GM19324 (cell line): ENCODE measurements at regions not wholly inside any gene's neighbourhood (a gene's known extent, or its start where the extent isn't known, plus 50 kb on each side); places are given as distances from the start of the nearest gene placed in this dataset.

Experiments
- ATAC-seq: cut with Tn5 transposase; IDR thresholded peaks from one replicate; pipeline ENCODE4 v1.9.1; 2021; ENCODE audit warnings: mild to moderate bottlenecking, moderate library complexity; ENCODE audit not compliant: unreplicated experiment, low FRiP score

- no peak for ATAC-seq
These were observed 93.5 kb downstream of the SIK1 start for GRCh38 chr21:43333298-43334062.

GRCh38 chr21:43332861-43333297, 94.1 kb downstream of the SIK1 start:
- ATAC-seq: no peak

GRCh38 chr21:43331962-43332828, 94.7 kb downstream of the SIK1 start:
- no peak for ATAC-seq

DNA sequence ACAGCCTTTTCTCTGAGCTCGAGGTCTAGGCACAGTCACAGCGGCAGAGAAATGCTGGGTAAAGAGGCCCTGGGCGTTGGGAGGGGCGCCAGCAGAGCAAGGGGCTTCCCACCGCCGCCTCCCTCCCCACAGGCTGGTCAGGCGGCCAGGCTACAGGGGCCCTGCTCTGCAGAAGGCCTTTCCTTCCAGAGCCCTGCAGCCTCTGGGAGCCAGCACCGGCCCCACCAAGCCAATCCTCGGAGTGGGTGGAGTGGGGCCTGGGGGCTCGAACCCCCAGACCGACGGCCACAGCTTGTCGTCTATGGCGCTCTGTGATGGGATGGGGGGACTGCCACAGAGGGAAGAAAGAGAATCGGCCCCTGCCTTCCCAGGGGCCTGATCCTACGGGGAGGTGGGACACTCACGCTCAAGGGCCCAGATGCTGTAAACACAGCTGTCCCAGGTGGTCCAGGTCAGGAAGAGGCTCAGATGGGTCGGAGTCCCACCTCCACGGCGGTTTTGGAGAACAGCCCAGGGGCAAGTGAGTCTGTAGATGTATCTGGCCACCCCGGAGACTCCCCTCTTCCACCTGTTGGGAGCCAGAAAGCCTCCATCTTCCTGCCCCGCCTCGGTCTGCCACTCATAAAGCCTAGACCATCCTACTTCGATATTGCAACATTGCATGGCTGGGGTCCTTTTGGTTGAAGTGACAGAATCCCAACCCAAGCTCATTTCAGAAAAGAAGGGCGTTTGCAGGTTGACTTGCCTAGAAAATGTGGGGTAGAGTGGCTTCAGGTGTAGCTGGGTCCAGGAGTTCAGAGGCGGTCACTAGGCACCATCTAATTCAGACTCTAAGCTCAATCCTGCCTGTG, 95.6 kb downstream of the SIK1 start:
- ATAC-seq: no peak

DNA sequence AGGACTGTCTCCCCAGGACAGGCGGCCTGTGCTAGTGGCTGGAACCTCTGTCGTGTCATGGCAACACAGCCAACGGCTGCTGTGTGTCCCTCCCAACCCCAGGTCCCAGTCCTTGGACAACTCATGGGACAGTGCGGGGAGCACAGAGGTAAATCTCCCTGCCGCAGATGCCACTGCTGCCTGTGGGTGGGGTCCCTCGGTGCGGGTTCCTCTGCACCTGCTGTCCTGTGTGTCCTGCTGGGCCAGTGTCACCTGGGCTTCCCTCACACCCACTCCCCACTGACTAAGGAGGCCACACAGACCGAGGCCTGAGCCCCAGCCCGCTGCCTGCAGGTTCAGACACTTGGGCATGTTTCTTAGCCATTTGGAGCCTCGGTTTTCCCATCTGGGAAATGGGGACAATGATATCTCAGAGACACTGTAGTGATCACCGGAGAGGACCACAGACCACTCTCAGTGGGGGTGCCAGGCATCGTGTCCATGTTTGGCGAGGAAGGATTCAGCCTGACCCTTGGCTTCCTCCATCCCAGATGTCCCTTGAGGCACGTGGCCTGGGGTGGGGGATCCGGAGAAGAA, 96.5 kb downstream of the SIK1 start:
- no peak for ATAC-seq

- ATAC-seq: no peak
These were observed 97.1 kb downstream of the SIK1 start for GRCh38 chr21:43329711-43330269.

DNA sequence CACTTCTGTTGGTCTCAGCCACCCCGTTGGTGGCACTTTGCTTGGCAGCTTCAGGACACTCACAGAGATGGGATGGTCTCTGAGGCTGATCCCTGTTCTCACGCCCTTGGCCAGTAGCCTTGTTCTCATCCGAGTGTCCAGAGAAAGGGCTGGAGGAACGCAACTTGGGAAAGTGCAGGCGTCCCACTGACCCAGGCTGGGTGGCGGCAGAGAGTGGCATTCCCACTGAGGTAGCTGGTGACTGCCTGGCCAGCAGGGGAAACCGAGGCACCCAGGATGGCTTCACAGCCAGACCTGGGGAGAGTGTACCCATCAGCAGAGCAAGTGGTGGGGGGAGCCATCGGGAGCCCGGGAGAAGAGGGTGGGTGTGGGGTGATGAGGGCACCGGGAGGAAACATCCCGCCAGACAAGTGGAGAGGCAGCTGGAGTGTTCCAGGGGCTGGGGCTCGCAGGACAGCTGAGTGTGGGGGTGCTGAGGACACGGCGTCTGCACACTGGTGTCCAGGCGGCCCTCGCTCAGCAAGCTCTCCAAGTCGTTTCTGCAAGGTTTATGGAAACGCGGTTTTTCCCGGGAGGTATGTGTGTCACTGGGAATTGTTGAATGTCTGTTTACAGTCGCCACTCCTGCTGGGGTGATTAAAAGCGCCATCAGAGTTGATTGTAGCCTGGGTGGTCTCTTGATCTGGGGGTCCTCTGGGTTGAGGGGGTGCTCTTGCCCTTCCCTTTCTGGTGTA, 97.8 kb downstream of the SIK1 start:
- no peak for ATAC-seq

GRCh38 chr21:43328185-43328957, 98.6 kb downstream of the SIK1 start:
- no peak for ATAC-seq

DNA sequence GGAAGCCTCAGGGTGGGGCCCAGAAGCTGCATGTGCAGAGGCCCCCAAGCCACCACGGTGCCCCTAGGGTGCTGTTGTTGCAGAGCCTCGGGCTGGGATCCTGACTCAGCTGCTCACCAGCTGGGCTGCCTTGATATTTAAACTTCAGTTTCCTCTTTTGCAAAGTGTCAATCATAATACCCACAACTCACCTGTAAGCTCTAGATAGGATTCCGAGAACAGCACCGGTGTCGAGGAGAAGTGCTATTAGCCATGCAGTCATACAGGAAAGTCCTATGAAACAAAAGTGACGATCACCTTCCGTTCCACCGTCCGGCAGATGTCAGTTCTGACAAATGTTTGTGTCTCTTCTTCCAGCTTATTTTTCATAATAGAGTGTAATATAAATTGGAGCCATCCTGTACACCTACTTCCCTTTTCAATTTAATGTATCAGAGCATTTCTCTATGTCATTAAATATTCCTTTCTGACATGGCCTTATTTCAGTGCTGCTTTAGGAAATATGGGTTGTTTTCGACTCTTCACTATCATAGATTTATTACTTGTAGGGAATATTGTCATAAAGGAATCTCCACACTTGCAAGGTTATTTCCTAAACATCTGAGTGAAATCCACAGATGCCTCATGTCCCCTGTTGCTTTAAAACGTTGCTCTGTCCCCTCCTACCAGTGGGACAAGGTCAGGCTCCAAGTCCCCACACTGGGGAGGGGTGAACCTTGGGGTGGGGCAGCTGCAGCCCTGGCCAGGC, 100.8 kb downstream of the SIK1 start:
- no peak for ATAC-seq

DNA sequence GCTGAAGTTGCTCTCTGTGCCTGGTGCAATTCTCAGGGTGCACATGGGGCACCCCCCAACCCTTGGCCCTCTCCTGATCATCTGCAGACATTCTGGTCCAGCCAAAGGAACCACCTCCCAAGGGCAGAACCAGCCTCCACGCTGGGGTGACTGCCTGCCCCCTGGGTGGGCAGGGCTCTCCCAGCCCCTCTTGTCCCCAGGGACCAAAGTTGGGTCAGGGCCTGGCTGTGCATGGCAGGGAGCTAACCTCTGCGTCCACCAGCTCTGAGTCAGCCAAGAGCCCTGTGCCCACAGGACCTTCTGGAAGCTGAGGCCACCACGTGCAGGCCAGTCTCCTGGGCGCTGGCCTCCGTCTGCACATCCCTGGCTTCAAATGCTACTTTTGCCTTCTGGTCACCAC, 101.9 kb downstream of the SIK1 start:
- ATAC-seq: no peak

GRCh38 chr21:43324596-43324995, 102.3 kb downstream of the SIK1 start:
- ATAC-seq: no peak

GRCh38 chr21:43323244-43324005, 103.5 kb downstream of the SIK1 start:
- no peak for ATAC-seq

GRCh38 chr21:43322805-43323204, 104.1 kb downstream of the SIK1 start:
- ATAC-seq: no peak

GRCh38 chr21:43322311-43322710, 104.6 kb downstream of the SIK1 start:
- ATAC-seq: no peak

GRCh38 chr21:43321611-43322010, 105.3 kb downstream of the SIK1 start:
- no peak for ATAC-seq

DNA sequence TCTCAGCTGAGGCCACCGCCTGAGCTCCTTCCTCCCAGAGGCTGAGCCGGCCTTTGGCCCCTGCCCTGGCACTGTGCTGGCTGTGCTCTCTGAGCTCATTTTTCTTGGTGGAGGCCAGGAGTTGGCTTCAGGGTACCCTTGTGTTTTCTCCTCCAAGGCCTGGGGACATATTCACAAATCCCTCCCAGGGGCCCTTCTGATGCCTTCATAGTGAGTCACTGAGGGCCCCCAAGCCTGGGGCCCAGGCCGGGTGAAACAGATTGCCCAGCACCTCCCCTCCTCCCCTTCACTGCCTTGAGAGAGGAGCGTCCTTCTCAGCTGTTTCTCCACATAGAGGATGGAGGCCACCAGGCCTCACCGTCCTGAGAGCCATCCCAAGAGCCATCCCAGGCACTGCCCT, 105.8 kb downstream of the SIK1 start:
- ATAC-seq: no peak

GRCh38 chr21:43320526-43320925, 106.4 kb downstream of the SIK1 start:
- no peak for ATAC-seq
